SK-N-SH (cell line): ENCODE measurements at regions not wholly inside any gene's neighbourhood (a gene's known extent, or its start where the extent isn't known, plus 50 kb on each side); places are given as distances from the start of the nearest gene placed in this dataset.
A peak's percentile ranks its signal among the peaks of the same experiment; 100 is the strongest.

Experiments
- CTCF ChIA-PET: fragments of 300-600, 350-600 bp; formaldehyde crosslinking; extraction: SDS; loops from one replicate; lab custom pipeline; 2021; lab: Yijun Ruan, JAX
- POLR2A ChIA-PET: fragments of 350-600 bp; sonication (Branson Sonifier 250); formaldehyde crosslinking; extraction: SDS; loops from one replicate; lab custom pipeline; 2020; ENCODE audit warnings: antibody characterized with exemption, inconsistent platforms; lab: Yijun Ruan, JAX
- DNase-seq: peaks from one replicate; pipeline ENCODE4 v3.0.0; 2012
- H2AFZ ChIP-seq: fragments of 200-600 bp; sonication (generic); 2 replicates; pipeline ENCODE4 v1.8.1; 2016; ENCODE audit warnings: antibody characterized with exemption, mild to moderate bottlenecking, low read depth
- H3F3A ChIP-seq: fragments of 200-600 bp; sonication (generic); replicated peaks from 2 replicates; pipeline ENCODE3; 2016; ENCODE audit warnings: antibody characterized with exemption, mild to moderate bottlenecking; ENCODE audit not compliant: insufficient read depth
- H3K27ac ChIP-seq, 2 experiments: fragments of 200-500 bp in 1 of 2; fragments of 200-600 bp in 1 of 2; sonication (Bioruptor generic) in 1 of 2; sonication (generic), shearing (Covaris generic) in 1 of 2; 2 replicates each; pipeline versions ENCODE4 v1.5.1 to v1.6.1; 2014 to 2016; ENCODE audit warnings: low read depth in 2 of 2, inconsistent platforms in 1 of 2, low read length in 1 of 2, mild to moderate bottlenecking in 1 of 2, mixed read lengths in 1 of 2
- H3K27me3 ChIP-seq: fragments of 200-600 bp; sonication (generic), shearing (Covaris generic); 2 replicates; pipeline ENCODE4 v1.6.1; 2016; ENCODE audit warnings: mixed run types; ENCODE audit not compliant: insufficient read depth
- H3K36me3 ChIP-seq, 2 experiments: fragments of 200-500 bp in 1 of 2; fragments of 200-600 bp in 1 of 2; sonication (Bioruptor generic) in 1 of 2; sonication (generic) in 1 of 2; replicated peaks in 1 of 2; 2 replicates each; pipeline versions ENCODE3 to v1.5.1; 2014 to 2016; ENCODE audit warnings: low read length in 1 of 2, mild to moderate bottlenecking in 1 of 2; ENCODE audit not compliant: insufficient read depth in 2 of 2, control insufficient read depth in 1 of 2
- H3K4me1 ChIP-seq, 2 experiments: fragments of 200-500 bp in 1 of 2; fragments of 200-600 bp in 1 of 2; sonication (Bioruptor generic) in 1 of 2; sonication (generic), shearing (Covaris generic) in 1 of 2; 2 replicates each; pipeline versions ENCODE4 v1.5.1 to v1.6.1; 2014 to 2016; ENCODE audit warnings: low read depth in 1 of 2, low read length in 1 of 2, mixed run types in 1 of 2; ENCODE audit not compliant: insufficient read depth in 2 of 2, control insufficient read depth in 1 of 2
- H3K4me2 ChIP-seq: fragments of 200-600 bp; sonication (generic), shearing (Covaris generic); 2 replicates; pipeline ENCODE4 v1.6.1; 2017; ENCODE audit warnings: mixed run types
- H3K4me3 ChIP-seq, 2 experiments: fragments of 200-500 bp in 1 of 2; fragments of 200-600 bp in 1 of 2; sonication (Bioruptor generic) in 1 of 2; sonication (generic), shearing (Covaris generic) in 1 of 2; 2 replicates each; pipeline versions ENCODE4 v1.5.1 to v1.8.1; 2014 to 2016; ENCODE audit warnings: low read depth in 2 of 2, inconsistent platforms in 1 of 2, low read length in 1 of 2, mild to moderate bottlenecking in 1 of 2, mixed read lengths in 1 of 2, moderate library complexity in 1 of 2
- H3K79me2 ChIP-seq: fragments of 200-600 bp; sonication (generic); 2 replicates; pipeline ENCODE4 v1.8.1; 2017; ENCODE audit warnings: mild to moderate bottlenecking; ENCODE audit not compliant: insufficient read depth
- H3K9ac ChIP-seq: fragments of 200-600 bp; sonication (generic); 2 replicates; pipeline ENCODE4 v1.6.1; 2017; ENCODE audit warnings: mixed run types
- H3K9me2 ChIP-seq: fragments of 200-600 bp; sonication (generic); 2 replicates; pipeline ENCODE4 v1.6.1; 2017; ENCODE audit warnings: mixed run types
- H3K9me3 ChIP-seq: fragments of 200-600 bp; sonication (generic); 2 replicates; pipeline ENCODE4 v1.6.1; 2017; ENCODE audit warnings: mixed run types, mild to moderate bottlenecking, moderate library complexity
- H4K20me1 ChIP-seq: fragments of 200-600 bp; sonication (generic); 2 replicates; pipeline ENCODE4 v1.6.1; 2017; ENCODE audit warnings: mild to moderate bottlenecking, mixed run types; ENCODE audit not compliant: insufficient read depth
- ELF1 ChIP-seq: IDR thresholded peaks from 2 replicates; pipeline ENCODE4 v1.4.0; 2012
- EP300 ChIP-seq, 2 experiments: IDR thresholded peaks; 2 replicates each; pipeline versions ENCODE4 v1.4.0 to v1.6.1; 2012; ENCODE audit warnings: borderline replicate concordance in 1 of 2, low read depth in 1 of 2, low read length in 1 of 2
- EZH2phosphoT487 ChIP-seq: fragments of 200-600 bp; sonication (generic); IDR thresholded peaks from 2 replicates; pipeline ENCODE4 v1.6.1; 2017; ENCODE audit warnings: low read depth, mixed run types, mild to moderate bottlenecking, antibody characterized with exemption, moderate library complexity, borderline replicate concordance
- FOXJ3 ChIP-seq: sonication (generic); formaldehyde crosslinking; IDR thresholded peaks from 2 replicates; pipeline ENCODE4 v1.5.1; 2020; ENCODE audit warnings: mild to moderate bottlenecking, missing genetic modification reagents
- GATA2 ChIP-seq: sonication (generic); formaldehyde crosslinking; IDR thresholded peaks from 2 replicates; pipeline ENCODE4 v1.5.0; 2020; ENCODE audit warnings: mild to moderate bottlenecking, missing genetic modification reagents
- JUND ChIP-seq: IDR thresholded peaks from 2 replicates; pipeline ENCODE4 v1.4.0; 2012
- MAX ChIP-seq: IDR thresholded peaks from 2 replicates; pipeline ENCODE4 v1.4.0; 2012; ENCODE audit warnings: low read depth
- NFIC ChIP-seq: IDR thresholded peaks from 2 replicates; pipeline ENCODE4 v1.4.0; 2012; ENCODE audit warnings: borderline replicate concordance
- RAD21 ChIP-seq: IDR thresholded peaks from 2 replicates; pipeline ENCODE4 v1.6.1; 2012; ENCODE audit warnings: mild to moderate bottlenecking, low read length
- RFX5 ChIP-seq: IDR thresholded peaks from 2 replicates; pipeline ENCODE4 v1.6.1; 2012; ENCODE audit warnings: mild to moderate bottlenecking, improper control_type of control experiment, low read length
- RXRA ChIP-seq: IDR thresholded peaks from 2 replicates; pipeline ENCODE4 v1.4.0; 2012; ENCODE audit warnings: low read depth, mild to moderate bottlenecking, borderline replicate concordance
- SMC3 ChIP-seq: IDR thresholded peaks from 2 replicates; pipeline ENCODE4 v1.6.1; 2012; ENCODE audit warnings: low read depth, low read length, improper control_type of control experiment
- TCF12 ChIP-seq: IDR thresholded peaks from 2 replicates; pipeline ENCODE4 v1.4.0; 2012
- USF2 ChIP-seq: fragments of 150-350 bp; IDR thresholded peaks from 2 replicates; pipeline ENCODE4 v1.6.1; 2017; ENCODE audit warnings: antibody characterized with exemption, low read length, low read depth, borderline replicate concordance
- WGBS: methylation state at CpG from one replicate; pipeline ENCODE4 v1.1.6; 2017; ENCODE audit warnings: low lambda C conversion rate; 5-methylcytosine and 5-hydroxymethylcytosine counted together
- TF ChIP-seq, protein P1 (sequence below): fragments of 200-600 bp; sonication (generic); IDR thresholded peaks from 2 replicates; pipeline ENCODE4 v1.6.1; 2017; ENCODE audit warnings: antibody characterized with exemption, mild to moderate bottlenecking, moderate library complexity
- TF ChIP-seq, protein P2 (sequence below): IDR thresholded peaks from 2 replicates; pipeline ENCODE4 v1.4.0; 2012; ENCODE audit warnings: low read depth, borderline replicate concordance

GRCh38 chr4:106869551-106869950 lies 166.6 kb downstream of the DKK2 start:
- Histone ChIP-seq H3K4me3 (no peak overlapping the region), H3K27me3 (no peaks in the 10 kb centered on the region), H3K36me3 (no peaks in the 10 kb centered on the region), H3K79me2 (no peaks in the 10 kb centered on the region), H3K4me2 (no peak overlapping the region), H3K9me3 (no peaks in the 10 kb centered on the region), H4K20me1 (no peaks in the 10 kb centered on the region), H3K27ac (peak overlapping the region in 1 of 2 experiments; percentile 36; a peak in 1 of 4 replicates), H3F3A (peaks cover 5% of the 10 kb centered on the region), H3K9ac (no peak overlapping the region), H3K9me2 (no peaks in the 10 kb centered on the region), H3K4me1 (peaks cover 0 to 13% of the 10 kb centered on the region in 2 experiments; a peak in 2 of 4 replicates)
- 55% methylated on average over 1 of the region's 1 CpG for WGBS
- ChIA-PET CTCF (interaction anchor here (1.0 kb wide), 1 partner anchor 16 kb away, joined by 3 read pairs; no protein-coding TSS in a partner anchor), POLR2A (no interaction called here)
- no peak for TF ChIP-seq EZH2phosphoT487
- TF ChIP-seq, protein P1, sequence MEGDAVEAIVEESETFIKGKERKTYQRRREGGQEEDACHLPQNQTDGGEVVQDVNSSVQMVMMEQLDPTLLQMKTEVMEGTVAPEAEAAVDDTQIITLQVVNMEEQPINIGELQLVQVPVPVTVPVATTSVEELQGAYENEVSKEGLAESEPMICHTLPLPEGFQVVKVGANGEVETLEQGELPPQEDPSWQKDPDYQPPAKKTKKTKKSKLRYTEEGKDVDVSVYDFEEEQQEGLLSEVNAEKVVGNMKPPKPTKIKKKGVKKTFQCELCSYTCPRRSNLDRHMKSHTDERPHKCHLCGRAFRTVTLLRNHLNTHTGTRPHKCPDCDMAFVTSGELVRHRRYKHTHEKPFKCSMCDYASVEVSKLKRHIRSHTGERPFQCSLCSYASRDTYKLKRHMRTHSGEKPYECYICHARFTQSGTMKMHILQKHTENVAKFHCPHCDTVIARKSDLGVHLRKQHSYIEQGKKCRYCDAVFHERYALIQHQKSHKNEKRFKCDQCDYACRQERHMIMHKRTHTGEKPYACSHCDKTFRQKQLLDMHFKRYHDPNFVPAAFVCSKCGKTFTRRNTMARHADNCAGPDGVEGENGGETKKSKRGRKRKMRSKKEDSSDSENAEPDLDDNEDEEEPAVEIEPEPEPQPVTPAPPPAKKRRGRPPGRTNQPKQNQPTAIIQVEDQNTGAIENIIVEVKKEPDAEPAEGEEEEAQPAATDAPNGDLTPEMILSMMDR, result no peak
- TF ChIP-seq, protein P2, sequence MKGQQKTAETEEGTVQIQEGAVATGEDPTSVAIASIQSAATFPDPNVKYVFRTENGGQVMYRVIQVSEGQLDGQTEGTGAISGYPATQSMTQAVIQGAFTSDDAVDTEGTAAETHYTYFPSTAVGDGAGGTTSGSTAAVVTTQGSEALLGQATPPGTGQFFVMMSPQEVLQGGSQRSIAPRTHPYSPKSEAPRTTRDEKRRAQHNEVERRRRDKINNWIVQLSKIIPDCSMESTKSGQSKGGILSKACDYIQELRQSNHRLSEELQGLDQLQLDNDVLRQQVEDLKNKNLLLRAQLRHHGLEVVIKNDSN, result no peak
- no peak for TF ChIP-seq EP300 (IDR thresholded peaks at IDR 0.05; ENCODE audit: borderline replicate concordance in 1 of 2, low read depth in 1 of 2, low read length in 1 of 2)
- no peak for TF ChIP-seq RXRA
- TF ChIP-seq RAD21, result no peak
- TF ChIP-seq FOXJ3, result no peak
- no peak for TF ChIP-seq RFX5
- no peak for TF ChIP-seq ELF1
- no peak for TF ChIP-seq NFIC
- TF ChIP-seq GATA2 (CRISPR knock-in tag), result no peak
- no peak for TF ChIP-seq MAX
- no peak for TF ChIP-seq USF2
- TF ChIP-seq, all 33 proteins: peak for 0
- no peak overlapping the region for H2AFZ ChIP-seq
- DNase-seq, result no peak

- Histone ChIP-seq H3K4me1 (peaks cover 0 to 13% of the 10 kb centered on the region in 2 experiments; a peak in 2 of 4 replicates), H3K36me3 (no peaks in the 10 kb centered on the region), H3K9me3 (no peaks in the 10 kb centered on the region), H3K4me2 (no peak overlapping the region), H3K9me2 (no peaks in the 10 kb centered on the region), H3K79me2 (no peaks in the 10 kb centered on the region), H3K4me3 (no peak overlapping the region)
- POLR2A ChIA-PET, result no interaction called here
- CTCF ChIA-PET, result interaction anchor here (1.0 to 2.2 kb wide), 2 partner anchors 15 to 30 kb away, joined by 3 to 7 read pairs; no protein-coding TSS in a partner anchor
- TF ChIP-seq TCF12 (peak; percentile 48), JUND (peak; percentile 27; the same call in 1 of the 2 replicates), NFIC (peak; percentile 76), SMC3 (no peak)
- TF ChIP-seq, all 33 proteins: peak for 3
- 49% methylated on average over 2 of the region's 2 CpGs for WGBS
- H3F3A ChIP-seq, result peaks cover 16% of the 10 kb centered on the region
- no peak for DNase-seq
- no peak overlapping the region; the same call in 1 of the 2 replicates for H2AFZ ChIP-seq
- no peaks in the 10 kb centered on the region for H3K27me3 ChIP-seq
- H3K27ac ChIP-seq, result peak overlapping the region; percentile 36 to 47; a peak in 3 of 4 replicates
- H4K20me1 ChIP-seq, result no peaks in the 10 kb centered on the region
- no peak overlapping the region for H3K9ac ChIP-seq
These were observed 167.6 kb downstream of the DKK2 start for GRCh38 chr4:106868381-106869035.
